ENCODE measurements at regions not wholly inside any gene's neighbourhood (a gene's known extent, or its start where the extent isn't known, plus 50 kb on each side); places are given as distances from the start of the nearest gene placed in this dataset.

- H3K9ac ChIP-seq (ENCODE audit: control insufficient read depth, insufficient read depth, low read length), result no peak overlapping the region
- in situ Hi-C loops (cut with MboI) (no loop called here), intact Hi-C loops (cut with micrococcal nuclease; ENCODE audit: unreplicated experiment) (no loop called here)
- ATAC-seq (no peak), FAIRE-seq (no peak), DNase-seq (ENCODE audit: low read depth, low spot score) (no peak)
- H4K20me1 ChIP-seq (ENCODE audit: control insufficient read depth, insufficient read depth), result no peaks in the 10 kb centered on the region
- no peak overlapping the region for H3K27ac ChIP-seq (ENCODE audit: control insufficient read depth, insufficient read depth)
- no peak overlapping the region for H3K4me2 ChIP-seq (ENCODE audit: control insufficient read depth, insufficient read depth)
- no TSS peak for BruUV-seq (replicated peaks)
- H3K27me3 ChIP-seq (replicated peaks in 1 of 2; ENCODE audit: control insufficient read depth in 2 of 2, insufficient read depth in 2 of 2, low read length in 1 of 2), result no peaks in the 10 kb centered on the region; a peak in 1 of 4 replicates
- TF ChIP-seq RCOR1 (conservative IDR thresholded peaks at IDR 0.05; ENCODE audit: low read depth, low read length) (no peak), NBN (IDR thresholded peaks at IDR 0.05) (no peak), E4F1 (IDR thresholded peaks at IDR 0.05; ENCODE audit: borderline replicate concordance, partially characterized antibody) (no peak), E2F4 (IDR thresholded peaks at IDR 0.05; ENCODE audit: low read depth, low read length) (no peak), MEF2B (IDR thresholded peaks at IDR 0.05; ENCODE audit: partially characterized antibody, poor library complexity, severe bottlenecking) (no peak), CTCF (IDR thresholded peaks at IDR 0.05 in 2 of 3, conservative IDR thresholded peaks at IDR 0.05 in 1 of 3; ENCODE audit: control insufficient read depth in 2 of 3, extremely low read depth in 1 of 3, insufficient read depth in 1 of 3, low read depth in 3 of 3, low read length in 3 of 3) (no peak), SP1 (IDR thresholded peaks at IDR 0.05; ENCODE audit: low read depth, low read length) (no peak), YBX1 (IDR thresholded peaks at IDR 0.05) (no peak), IKZF2 (IDR thresholded peaks at IDR 0.05) (no peak), GABPA (IDR thresholded peaks at IDR 0.05; ENCODE audit: low read depth) (no peak), BCL11A (IDR thresholded peaks at IDR 0.05; ENCODE audit: low read depth, low read length) (no peak)
- no peaks in the 10 kb centered on the region for H3K36me3 ChIP-seq (ENCODE audit: control insufficient read depth in 2 of 2, insufficient read depth in 2 of 2, low read length in 1 of 2)
- no peak overlapping the region for H2AFZ ChIP-seq (ENCODE audit: control insufficient read depth, low read depth, low read length)
- CTCF ChIA-PET, result no interaction called here
- no peaks in the 10 kb centered on the region for H3K79me2 ChIP-seq (ENCODE audit: control insufficient read depth, insufficient read depth, low read length)
- no peaks in the 10 kb centered on the region for H3K9me3 ChIP-seq (replicated peaks; ENCODE audit: control insufficient read depth, insufficient read depth, low read length)
- RAD21 ChIA-PET (ENCODE audit: unreplicated experiment), result no interaction called here
- 0% methylated on average over 2 of the region's 2 CpGs for WGBS (ENCODE audit: insufficient coverage, insufficient replicate concordance, low lambda C conversion rate, missing lambda C conversion rate)
- H3K4me3 ChIP-seq, result no peak overlapping the region
- POLR2A ChIA-PET, result no interaction called here
- SMC1A ChIA-PET (ENCODE audit: uncharacterized antibody, unreplicated experiment), result no interaction called here
- no peaks in the 10 kb centered on the region for H3K4me1 ChIP-seq (ENCODE audit: control insufficient read depth, insufficient read depth, low read length)
Observed at GRCh38 chr4:140315970-140316369, 57.5 kb upstream of the SCOC start.

All from GM12878 (cell line).